ENCODE measurements at regions not wholly inside any gene's neighbourhood (a gene's known extent, or its start where the extent isn't known, plus 50 kb on each side); places are given as distances from the start of the nearest gene placed in this dataset.

- TF ChIP-seq CTCF (conservative IDR thresholded peaks at IDR 0.05; ENCODE audit: low read depth in 2 of 2) (no peak), EZH2 (IDR thresholded peaks at IDR 0.05; ENCODE audit: low read depth, unreplicated experiment) (no peak)
Measured at GRCh38 chr1:189027512-189027911, 1450.2 kb downstream of the BRINP3 start (continued).

GRCh38 chr1:189033169-189033568 lies 1444.5 kb downstream of the BRINP3 start:
- Histone ChIP-seq H3K27me3 (ENCODE audit: insufficient read depth) (no peaks in the 10 kb centered on the region), H3K36me3 (ENCODE audit: insufficient read depth) (no peaks in the 10 kb centered on the region), H3K4me2 (no peak overlapping the region), H3K4me3 (no peak overlapping the region), H4K20me1 (replicated peaks; ENCODE audit: insufficient read depth) (no peaks in the 10 kb centered on the region), H3K27ac (ENCODE audit: low read depth) (no peak overlapping the region), H3K4me1 (ENCODE audit: insufficient read depth) (no peaks in the 10 kb centered on the region), H2AFZ (no peak overlapping the region), H3K9me2 (ENCODE audit: insufficient read depth) (no peaks in the 10 kb centered on the region), H3F3A (replicated peaks; ENCODE audit: low read depth) (no peaks in the 10 kb centered on the region), H3K79me2 (replicated peaks; ENCODE audit: insufficient read depth) (no peaks in the 10 kb centered on the region)
- Mint-ChIP-seq H3K36me3 (ENCODE audit: low read depth) (no peaks in the 10 kb centered on the region), H3K4me3 (no peak overlapping the region), H3K9me3 (no peaks in the 10 kb centered on the region), H3K27me3 (ENCODE audit: insufficient read depth, low read depth, poor library complexity) (no peaks in the 10 kb centered on the region), H3K4me1 (peaks cover 4% of the 10 kb centered on the region; the same call in 2 of the 3 replicates), H3K27ac (no peak overlapping the region)
- ATAC-seq = no peak
- DNase-seq (ENCODE audit: low spot score) = no peak
- TF ChIP-seq REST (IDR thresholded peaks at IDR 0.05; ENCODE audit: unreplicated experiment) = no peak
- no peak for TF ChIP-seq CREB1 (CRISPR knock-in tag; IDR thresholded peaks at IDR 0.05; ENCODE audit: low read depth)
- no peak for TF ChIP-seq POLR2AphosphoS5 (IDR thresholded peaks at IDR 0.05; ENCODE audit: low read depth)
- no peak for TF ChIP-seq ZNF331 (CRISPR knock-in tag; IDR thresholded peaks at IDR 0.05; ENCODE audit: low read depth)
- no peak for TF ChIP-seq JUNB (IDR thresholded peaks at IDR 0.05; ENCODE audit: unreplicated experiment)
- no peak for TF ChIP-seq ZNF114 (CRISPR knock-in tag; IDR thresholded peaks at IDR 0.05)
- no peak for TF ChIP-seq EZH2 (IDR thresholded peaks at IDR 0.05; ENCODE audit: low read depth, unreplicated experiment)
- TF ChIP-seq ETS1 (IDR thresholded peaks at IDR 0.05) = no peak
- no peak for TF ChIP-seq ZNF462 (CRISPR knock-in tag; IDR thresholded peaks at IDR 0.05)
- TF ChIP-seq NANOG (IDR thresholded peaks at IDR 0.05; ENCODE audit: borderline replicate concordance) = no peak
- no peak for TF ChIP-seq STAT1 (IDR thresholded peaks at IDR 0.05; ENCODE audit: unreplicated experiment)
- TF ChIP-seq EZH2phosphoT487 (IDR thresholded peaks at IDR 0.05; ENCODE audit: unreplicated experiment) = no peak

Data from GM23338 (cell line).